ENCODE measurements at regions not wholly inside any gene's neighbourhood (a gene's known extent, or its start where the extent isn't known, plus 50 kb on each side); places are given as distances from the start of the nearest gene placed in this dataset.

- TF ChIP-seq GMEB2 (CRISPR knock-in tag; IDR thresholded peaks at IDR 0.05; ENCODE audit: low read depth), result no peak
- no peak for TF ChIP-seq DPF2 (CRISPR knock-in tag; IDR thresholded peaks at IDR 0.05; ENCODE audit: borderline replicate concordance, low read depth)
- no peak for TF ChIP-seq SETDB1 (CRISPR knock-in tag; IDR thresholded peaks at IDR 0.05; ENCODE audit: borderline replicate concordance)
- TF ChIP-seq ZNF670 (CRISPR knock-in tag; IDR thresholded peaks at IDR 0.05; ENCODE audit: borderline replicate concordance), result no peak
- TF ChIP-seq POLR2AphosphoS2 (IDR thresholded peaks at IDR 0.05; ENCODE audit: low read depth, low read length), result no peak
- no peak for TF ChIP-seq SKI (IDR thresholded peaks at IDR 0.05; ENCODE audit: partially characterized antibody)
- no peak for TF ChIP-seq NRL (CRISPR knock-in tag; IDR thresholded peaks at IDR 0.05; ENCODE audit: borderline replicate concordance)
- no peak for TF ChIP-seq RFXAP (CRISPR knock-in tag; IDR thresholded peaks at IDR 0.05; ENCODE audit: borderline replicate concordance)
- no peak for TF ChIP-seq POLR2A (IDR thresholded peaks at IDR 0.05; ENCODE audit: insufficient read depth in 1 of 2, low read depth in 2 of 2, low read length in 2 of 2)
- TF ChIP-seq ZNF24 (IDR thresholded peaks at IDR 0.05), result no peak
- TF ChIP-seq SIN3B (IDR thresholded peaks at IDR 0.05; ENCODE audit: low read length), result no peak
Observed at GRCh38 chr7:33792547-33793105, 112.7 kb upstream of the BMPER start.

Data from HepG2 (cell line).